Activated CD4-positive, alpha-beta memory T cell treated with anti-CD3 and anti-CD28 coated beads, Interleukin-2, amount 10 ng/mL, durations not matched to agents 7 days and 5 days (primary cell): ENCODE measurements at regions not wholly inside any gene's neighbourhood (a gene's known extent, or its start where the extent isn't known, plus 50 kb on each side); places are given as distances from the start of the nearest gene placed in this dataset.
"Not testable (repeated sequence)": the region's sequence is repeated elsewhere in the genome, so short reads cannot be mapped to it uniquely, and the experiment has no call there.

Experiments
- CTCF ChIA-PET: fragments of 350-600 bp; sonication (Branson Sonifier 250); formaldehyde crosslinking; loops from one replicate; lab custom pipeline; 2021; ENCODE audit warnings: antibody characterized with exemption, inconsistent platforms; lab: Charles Lee
- POLR2A ChIA-PET: fragments of 350-600 bp; sonication (Branson Sonifier 250); formaldehyde crosslinking; loops from one replicate; lab custom pipeline; 2021; ENCODE audit warnings: antibody characterized with exemption; lab: Charles Lee
- DNase-seq: peaks from one replicate; pipeline ENCODE4 v3.0.0-alpha.2; 2020
- H3K27ac Mint-ChIP-seq: one replicate; pipeline ENCODE4 v1.8.0; 2021; ENCODE audit warnings: mild to moderate bottlenecking, mixed read lengths
- H3K27me3 Mint-ChIP-seq: one replicate; pipeline ENCODE4 v1.8.0; 2021; ENCODE audit warnings: mixed read lengths
- H3K36me3 Mint-ChIP-seq: one replicate; pipeline ENCODE4 v1.8.0; 2021; ENCODE audit warnings: low read depth, mixed read lengths
- H3K4me1 Mint-ChIP-seq: one replicate; pipeline ENCODE4 v1.8.0; 2021; ENCODE audit warnings: mixed read lengths
- H3K4me3 Mint-ChIP-seq: one replicate; pipeline ENCODE4 v1.8.0; 2021; ENCODE audit warnings: mild to moderate bottlenecking, mixed read lengths
- H3K9me3 Mint-ChIP-seq: one replicate; pipeline ENCODE4 v1.8.0; 2021; ENCODE audit warnings: mixed read lengths

- Mint-ChIP-seq H3K36me3 (no peaks in the 10 kb centered on the region), H3K27me3 (peaks cover 74% of the 10 kb centered on the region), H3K4me3 (no peak overlapping the region), H3K9me3 (peaks cover 5% of the 10 kb centered on the region), H3K4me1 (no peaks in the 10 kb centered on the region), H3K27ac (no peak overlapping the region)
- no peak for DNase-seq
- CTCF ChIA-PET: interaction anchor here (0.7 kb wide), 1 partner anchor 1452 kb away, joined by 3 read pairs; no protein-coding TSS in a partner anchor
- POLR2A ChIA-PET: no interaction called here
Observed at GRCh38 chr6:167682125-167682524, 144.6 kb upstream of the AFDN start.

- H3K9me3 Mint-ChIP-seq: peaks cover 5% of the 10 kb centered on the region
- H3K36me3 Mint-ChIP-seq: no peaks in the 10 kb centered on the region
- no peaks in the 10 kb centered on the region for H3K4me1 Mint-ChIP-seq
- H3K27ac Mint-ChIP-seq: no peak overlapping the region
- ChIA-PET POLR2A (no interaction called here), CTCF (interaction anchor here (0.7 kb wide), 1 partner anchor 1451 kb away, joined by 3 read pairs; no protein-coding TSS in a partner anchor)
- no peak overlapping the region for H3K4me3 Mint-ChIP-seq
- peaks cover 71% of the 10 kb centered on the region for H3K27me3 Mint-ChIP-seq
- DNase-seq: no peak
Observed at GRCh38 chr6:167682546-167683027, 144.1 kb upstream of the AFDN start.

- POLR2A ChIA-PET: no interaction called here
- Mint-ChIP-seq H3K27ac (no peak overlapping the region), H3K4me3 (no peak overlapping the region), H3K27me3 (peaks cover 67% of the 10 kb centered on the region), H3K4me1 (no peaks in the 10 kb centered on the region), H3K9me3 (peaks cover 5% of the 10 kb centered on the region), H3K36me3 (no peaks in the 10 kb centered on the region)
- DNase-seq: no peak
- CTCF ChIA-PET: no interaction called here
Observed at GRCh38 chr6:167683028-167683862, 143.5 kb upstream of the AFDN start.

- peaks cover 58% of the 10 kb centered on the region for H3K27me3 Mint-ChIP-seq
- no peak overlapping the region for H3K4me3 Mint-ChIP-seq
- DNase-seq: no peak
- H3K4me1 Mint-ChIP-seq: no peaks in the 10 kb centered on the region
- H3K9me3 Mint-ChIP-seq: peaks cover 5% of the 10 kb centered on the region
- ChIA-PET POLR2A (no interaction called here), CTCF (no interaction called here)
- no peak overlapping the region for H3K27ac Mint-ChIP-seq
- no peaks in the 10 kb centered on the region for H3K36me3 Mint-ChIP-seq
Observed at GRCh38 chr6:167684276-167685104, 142.2 kb upstream of the AFDN start.

- no peak for DNase-seq
- peaks cover 50% of the 10 kb centered on the region for H3K27me3 Mint-ChIP-seq
- H3K36me3 Mint-ChIP-seq: no peaks in the 10 kb centered on the region
- CTCF ChIA-PET: no interaction called here
- H3K9me3 Mint-ChIP-seq: peaks cover 5% of the 10 kb centered on the region
- no peak overlapping the region for H3K27ac Mint-ChIP-seq
- no peak overlapping the region for H3K4me3 Mint-ChIP-seq
- H3K4me1 Mint-ChIP-seq: no peaks in the 10 kb centered on the region
- POLR2A ChIA-PET: no interaction called here
Observed at GRCh38 chr6:167685654-167686053, 141.1 kb upstream of the AFDN start.

- DNase-seq: no peak
- Mint-ChIP-seq H3K36me3 (no peaks in the 10 kb centered on the region), H3K27me3 (peaks cover 54% of the 10 kb centered on the region), H3K4me3 (no peak overlapping the region), H3K27ac (no peak overlapping the region), H3K4me1 (no peaks in the 10 kb centered on the region), H3K9me3 (peaks cover 5% of the 10 kb centered on the region)
- CTCF ChIA-PET: no interaction called here
- POLR2A ChIA-PET: no interaction called here
Observed at GRCh38 chr6:167686204-167686893, 140.4 kb upstream of the AFDN start.

- peaks cover 58% of the 10 kb centered on the region for H3K27me3 Mint-ChIP-seq
- ChIA-PET POLR2A (no interaction called here), CTCF (no interaction called here)
- H3K9me3 Mint-ChIP-seq: peaks cover 5% of the 10 kb centered on the region
- no peak overlapping the region for H3K4me3 Mint-ChIP-seq
- H3K4me1 Mint-ChIP-seq: no peaks in the 10 kb centered on the region
- H3K36me3 Mint-ChIP-seq: no peaks in the 10 kb centered on the region
- H3K27ac Mint-ChIP-seq: no peak overlapping the region
- DNase-seq: no peak
Observed at GRCh38 chr6:167687116-167687725, 139.5 kb upstream of the AFDN start.

GRCh38 chr6:167688123-167688522 is 138.6 kb upstream of the AFDN start:
- H3K4me3 Mint-ChIP-seq: no peak overlapping the region
- H3K27ac Mint-ChIP-seq: no peak overlapping the region
- CTCF ChIA-PET: no interaction called here
- peaks cover 55% of the 10 kb centered on the region for H3K27me3 Mint-ChIP-seq
- H3K9me3 Mint-ChIP-seq: peaks cover 5% of the 10 kb centered on the region
- no peaks in the 10 kb centered on the region for H3K36me3 Mint-ChIP-seq
- no peaks in the 10 kb centered on the region for H3K4me1 Mint-ChIP-seq
- POLR2A ChIA-PET: no interaction called here
- DNase-seq: no peak

- Mint-ChIP-seq H3K4me3 (no peak overlapping the region), H3K9me3 (peaks cover 5% of the 10 kb centered on the region), H3K27ac (no peak overlapping the region), H3K27me3 (peaks cover 55% of the 10 kb centered on the region), H3K4me1 (no peaks in the 10 kb centered on the region), H3K36me3 (no peaks in the 10 kb centered on the region)
- no peak for DNase-seq
- POLR2A ChIA-PET: interaction anchor here (3.2 kb wide), 1 partner anchor 10 kb away, joined by 9 read pairs; no protein-coding TSS in a partner anchor
- CTCF ChIA-PET: no interaction called here
Observed at GRCh38 chr6:167689278-167689677, 137.4 kb upstream of the AFDN start.

- Mint-ChIP-seq H3K4me3 (no peak overlapping the region), H3K4me1 (no peaks in the 10 kb centered on the region), H3K27me3 (peaks cover 54% of the 10 kb centered on the region), H3K9me3 (peaks cover 5% of the 10 kb centered on the region), H3K27ac (no peak overlapping the region), H3K36me3 (no peaks in the 10 kb centered on the region)
- ChIA-PET POLR2A (interaction anchor here (3.2 kb wide), 1 partner anchor 10 kb away, joined by 9 read pairs; no protein-coding TSS in a partner anchor), CTCF (no interaction called here)
- DNase-seq: no peak
Observed at GRCh38 chr6:167689751-167690150, 137.0 kb upstream of the AFDN start.

- H3K4me1 Mint-ChIP-seq, H3K27ac Mint-ChIP-seq, H3K4me3 Mint-ChIP-seq, DNase-seq, H3K9me3 Mint-ChIP-seq, CTCF ChIA-PET, H3K36me3 Mint-ChIP-seq: not testable (repeated sequence)
- POLR2A ChIA-PET: interaction anchor here (3.2 kb wide), 1 partner anchor 9 kb away, joined by 9 read pairs; no protein-coding TSS in a partner anchor
- peaks cover 53% of the 10 kb centered on the region for H3K27me3 Mint-ChIP-seq
Observed at GRCh38 chr6:167690167-167690922, 136.4 kb upstream of the AFDN start.

- no peak overlapping the region for H3K4me3 Mint-ChIP-seq
- no peak overlapping the region for H3K27ac Mint-ChIP-seq
- CTCF ChIA-PET: no interaction called here
- H3K4me1 Mint-ChIP-seq: no peaks in the 10 kb centered on the region
- POLR2A ChIA-PET: interaction anchor here (3.2 kb wide), 1 partner anchor 8 kb away, joined by 9 read pairs; no protein-coding TSS in a partner anchor
- H3K9me3 Mint-ChIP-seq: peaks cover 3% of the 10 kb centered on the region
- no peaks in the 10 kb centered on the region for H3K36me3 Mint-ChIP-seq
- DNase-seq: no peak
- peaks cover 51% of the 10 kb centered on the region for H3K27me3 Mint-ChIP-seq
Observed at GRCh38 chr6:167690931-167691330, 135.8 kb upstream of the AFDN start.
